Endothelial cell of umbilical vein (primary cell): ENCODE measurements at regions not wholly inside any gene's neighbourhood (a gene's known extent, or its start where the extent isn't known, plus 50 kb on each side); places are given as distances from the start of the nearest gene placed in this dataset.

Experiments used
- BruUV-seq: library from RNA; stranded (reverse); fragments of 400-500 nt; replicated peaks from 2 replicates; lab custom pipeline; 2021; lab: Mats Ljungman, UMichigan
- CTCF ChIA-PET: fragments of 300-600, 350-600 bp; sonication (Branson Sonifier 250); formaldehyde crosslinking; loops from one replicate; lab custom pipeline; 2021; ENCODE audit warnings: antibody characterized with exemption, inconsistent platforms; lab: Charles Lee
- POLR2A ChIA-PET: fragments of 300-600, 350-600 bp; sonication (Branson Sonifier 250); formaldehyde crosslinking; loops from one replicate; lab custom pipeline; 2021; ENCODE audit warnings: antibody characterized with exemption, inconsistent platforms; lab: Charles Lee
- DNase-seq: peaks from one replicate; pipeline ENCODE4 v3.0.0-alpha.2; 2011; ENCODE audit warnings: low read depth, low spot score
- FAIRE-seq: peaks from 2 replicates; lab custom pipeline; 2011; peaks lifted over from hg19 to GRCh38; lab: Jason Lieb, UNC
- H2AFZ ChIP-seq: 2 replicates; pipeline ENCODE4 v1.6.0; 2012; ENCODE audit warnings: low read depth, low read length, control low read depth, inconsistent platforms
- H3K27ac ChIP-seq: 2 replicates; pipeline ENCODE4 v1.5.1; 2011; ENCODE audit warnings: low read depth, mild to moderate bottlenecking, control low read depth, low read length, moderate library complexity; ENCODE audit not compliant: insufficient read depth
- H3K27me3 ChIP-seq, 2 experiments: 2 replicates each; pipeline versions ENCODE4 v1.6.0 to v1.6.1; 2011; ENCODE audit warnings: low read length in 2 of 2, mixed read lengths in 1 of 2; ENCODE audit not compliant: control insufficient read depth in 2 of 2, insufficient read depth in 2 of 2
- H3K36me3 ChIP-seq, 2 experiments: 2 replicates in 1 of 2; 3 replicates in 1 of 2; pipeline ENCODE4 v1.5.1; 2011; ENCODE audit warnings: low read length in 2 of 2, mild to moderate bottlenecking in 1 of 2, moderate library complexity in 1 of 2; ENCODE audit not compliant: control insufficient read depth in 2 of 2, insufficient read depth in 2 of 2; ENCODE audit errors: extremely low read depth in 1 of 2
- H3K4me1 ChIP-seq: 3 replicates; pipeline ENCODE4 v1.5.1; 2011; ENCODE audit warnings: mild to moderate bottlenecking, low read length; ENCODE audit not compliant: control insufficient read depth, insufficient read depth; ENCODE audit errors: extremely low read depth
- H3K4me2 ChIP-seq: 2 replicates; pipeline ENCODE4 v1.6.1; 2011; ENCODE audit warnings: low read length, control low read depth, mixed read lengths; ENCODE audit not compliant: insufficient read depth
- H3K4me3 ChIP-seq, 3 experiments: fragments of 200-600 bp in 1 of 3; sonication (generic), shearing (Covaris generic) in 1 of 3; replicated peaks in 1 of 3; 2 replicates each; pipeline ENCODE4 v1.5.1; 2011 to 2016; ENCODE audit warnings: control low read depth in 3 of 3, low read length in 3 of 3, mild to moderate bottlenecking in 2 of 3, inconsistent platforms in 1 of 3, low read depth in 1 of 3, moderate library complexity in 1 of 3; ENCODE audit not compliant: insufficient read depth in 1 of 3
- H3K79me2 ChIP-seq: 2 replicates; pipeline ENCODE4 v1.6.0; 2012; ENCODE audit warnings: low read length, inconsistent platforms; ENCODE audit not compliant: control insufficient read depth, insufficient read depth
- H3K9ac ChIP-seq: replicated peaks from 2 replicates; pipeline ENCODE3; 2011; ENCODE audit warnings: low read length, control low read depth; ENCODE audit not compliant: insufficient read depth; ENCODE audit errors: extremely low read depth
- H3K9me1 ChIP-seq: replicated peaks from 3 replicates; pipeline ENCODE4 v1.6.0; 2011; ENCODE audit warnings: mild to moderate bottlenecking, low read length; ENCODE audit not compliant: control insufficient read depth, insufficient read depth; ENCODE audit errors: extremely low read depth
- H3K9me3 ChIP-seq: replicated peaks from 2 replicates; pipeline ENCODE4 v1.5.1; 2012; ENCODE audit warnings: low read length, inconsistent platforms; ENCODE audit not compliant: control insufficient read depth, insufficient read depth
- H4K20me1 ChIP-seq: replicated peaks from 2 replicates; pipeline ENCODE3; 2011; ENCODE audit warnings: mild to moderate bottlenecking, low read length; ENCODE audit not compliant: control insufficient read depth, insufficient read depth; ENCODE audit errors: extremely low read depth
- EZH2 ChIP-seq: IDR thresholded peaks from 2 replicates; pipeline ENCODE4 v1.6.1; 2012; ENCODE audit warnings: borderline replicate concordance, low read depth, mild to moderate bottlenecking, moderate library complexity, low read length, inconsistent platforms; ENCODE audit not compliant: severe bottlenecking
- FOS ChIP-seq: IDR thresholded peaks from 2 replicates; pipeline ENCODE4 v1.6.1; 2011; ENCODE audit warnings: mild to moderate bottlenecking, low read length, moderate library complexity, borderline replicate concordance; ENCODE audit not compliant: insufficient read depth
- GATA2 ChIP-seq: IDR thresholded peaks from 2 replicates; pipeline ENCODE4 v1.7.0; 2011; ENCODE audit warnings: low read depth, mild to moderate bottlenecking, moderate library complexity, mixed read lengths, low read length; ENCODE audit not compliant: insufficient read length, insufficient read depth
- JUN ChIP-seq: IDR thresholded peaks from 2 replicates; pipeline ENCODE4 v1.6.1; 2011; ENCODE audit warnings: borderline replicate concordance, low read depth; ENCODE audit not compliant: insufficient read length, insufficient read depth
- MYC ChIP-seq: IDR thresholded peaks from one replicate; pipeline ENCODE4 v1.6.1; 2011; ENCODE audit warnings: mild to moderate bottlenecking, low read depth, low read length
- POLR2A ChIP-seq: IDR thresholded peaks from 2 replicates; pipeline ENCODE4 v1.6.1; 2012; ENCODE audit warnings: low read depth, mild to moderate bottlenecking, control low read depth, low read length
- POLR2AphosphoS5 ChIP-seq: IDR thresholded peaks from 2 replicates; pipeline ENCODE4 v1.6.1; 2012; ENCODE audit warnings: low read depth, mild to moderate bottlenecking, control low read depth, low read length, moderate library complexity; ENCODE audit not compliant: insufficient read depth
- dilution Hi-C: fragments of 300-500 bp; cut with MboI; formaldehyde crosslinking; loops from one replicate; pipeline ENCODE4 v1.15.0; 2019; ENCODE audit warnings: low sequenced_read_pairs; ENCODE audit not compliant: extremely low pct_ligation_motif_present
- intact Hi-C: fragments of 100-400 bp; cut with micrococcal nuclease; formaldehyde crosslinking; loops from one replicate; pipeline ENCODE4 v1.10.0; 2022
- TF ChIP-seq, protein P1 (sequence below): IDR thresholded peaks from 2 replicates; pipeline ENCODE4 v1.6.1; 2011; ENCODE audit not compliant: insufficient read depth, insufficient read length
- TF ChIP-seq, protein P2 (sequence below), 2 donors: IDR thresholded peaks; 1 replicate in 1 of 2; 2 replicates in 1 of 2; pipeline ENCODE4 v1.5.1; 2011; ENCODE audit warnings: low read length in 2 of 2, mild to moderate bottlenecking in 2 of 2, moderate library complexity in 2 of 2, control low read depth in 1 of 2, inconsistent platforms in 1 of 2, low read depth in 1 of 2; ENCODE audit not compliant: insufficient read depth in 1 of 2; ENCODE audit errors: extremely low read depth in 1 of 2

DNA sequence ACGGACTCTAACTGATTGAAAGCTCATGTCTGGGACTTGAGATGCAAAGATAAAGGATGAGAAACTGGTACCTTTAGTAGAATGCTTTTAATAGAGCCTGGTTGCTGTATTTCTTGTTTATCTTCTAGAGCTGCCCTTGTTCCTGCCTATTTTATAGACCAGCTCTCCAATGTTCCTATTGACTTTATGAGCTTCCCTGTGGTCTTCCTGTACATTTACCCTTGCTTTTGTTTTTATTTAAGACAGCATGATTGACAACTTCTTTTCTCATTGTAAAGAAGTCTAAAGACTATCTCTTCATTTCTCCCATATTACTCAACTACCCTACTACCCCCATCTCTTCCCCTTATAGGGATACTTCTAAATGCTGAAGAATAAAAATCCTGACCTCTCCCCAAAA, 174.7 kb downstream of the UGT8 start:
- intact Hi-C loops: no loop called here
- H3K4me2 ChIP-seq: no peak overlapping the region
- POLR2A ChIA-PET: no interaction called here
- no peak for DNase-seq
- no peaks in the 10 kb centered on the region for H3K27me3 ChIP-seq
- no peaks in the 10 kb centered on the region for H4K20me1 ChIP-seq
- no peaks in the 10 kb centered on the region for H3K36me3 ChIP-seq
- no TSS peak for BruUV-seq
- H3K9me3 ChIP-seq: no peaks in the 10 kb centered on the region
- CTCF ChIA-PET: no interaction called here
- no peak overlapping the region for H3K4me3 ChIP-seq
- dilution Hi-C loops: no loop called here
- no peaks in the 10 kb centered on the region for H3K79me2 ChIP-seq
- TF ChIP-seq JUN (no peak), FOS (no peak), GATA2 (no peak), EZH2 (no peak), MYC (no peak), POLR2A (no peak), POLR2AphosphoS5 (no peak)
- TF ChIP-seq, protein P1, sequence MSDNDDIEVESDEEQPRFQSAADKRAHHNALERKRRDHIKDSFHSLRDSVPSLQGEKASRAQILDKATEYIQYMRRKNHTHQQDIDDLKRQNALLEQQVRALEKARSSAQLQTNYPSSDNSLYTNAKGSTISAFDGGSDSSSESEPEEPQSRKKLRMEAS: no peak
- TF ChIP-seq, protein P2, sequence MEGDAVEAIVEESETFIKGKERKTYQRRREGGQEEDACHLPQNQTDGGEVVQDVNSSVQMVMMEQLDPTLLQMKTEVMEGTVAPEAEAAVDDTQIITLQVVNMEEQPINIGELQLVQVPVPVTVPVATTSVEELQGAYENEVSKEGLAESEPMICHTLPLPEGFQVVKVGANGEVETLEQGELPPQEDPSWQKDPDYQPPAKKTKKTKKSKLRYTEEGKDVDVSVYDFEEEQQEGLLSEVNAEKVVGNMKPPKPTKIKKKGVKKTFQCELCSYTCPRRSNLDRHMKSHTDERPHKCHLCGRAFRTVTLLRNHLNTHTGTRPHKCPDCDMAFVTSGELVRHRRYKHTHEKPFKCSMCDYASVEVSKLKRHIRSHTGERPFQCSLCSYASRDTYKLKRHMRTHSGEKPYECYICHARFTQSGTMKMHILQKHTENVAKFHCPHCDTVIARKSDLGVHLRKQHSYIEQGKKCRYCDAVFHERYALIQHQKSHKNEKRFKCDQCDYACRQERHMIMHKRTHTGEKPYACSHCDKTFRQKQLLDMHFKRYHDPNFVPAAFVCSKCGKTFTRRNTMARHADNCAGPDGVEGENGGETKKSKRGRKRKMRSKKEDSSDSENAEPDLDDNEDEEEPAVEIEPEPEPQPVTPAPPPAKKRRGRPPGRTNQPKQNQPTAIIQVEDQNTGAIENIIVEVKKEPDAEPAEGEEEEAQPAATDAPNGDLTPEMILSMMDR (IDR thresholded peaks at IDR 0.05; ENCODE audit: extremely low read depth in 1 of 2, insufficient read depth in 1 of 2, low read depth in 1 of 2, low read length in 2 of 2): no peak
- H3K9ac ChIP-seq: no peak overlapping the region
- no peak overlapping the region for H2AFZ ChIP-seq
- FAIRE-seq: no peak
- H3K4me1 ChIP-seq: no peaks in the 10 kb centered on the region
- no peak overlapping the region for H3K27ac ChIP-seq
- no peaks in the 10 kb centered on the region for H3K9me1 ChIP-seq
